PC-9 (cell line): ENCODE measurements at regions not wholly inside any gene's neighbourhood (a gene's known extent, or its start where the extent isn't known, plus 50 kb on each side); places are given as distances from the start of the nearest gene placed in this dataset.

Experiments used
- BruUV-seq: library from RNA; stranded (reverse); fragments of 400-500 nt; replicated peaks from 2 replicates; lab custom pipeline; 2021; lab: Mats Ljungman, UMichigan
- CTCF ChIA-PET: fragments of 300-600 bp; sonication (Branson Sonifier 250); formaldehyde crosslinking; loops from one replicate; lab custom pipeline; 2022; ENCODE audit warnings: antibody characterized with exemption; lab: Charles Lee
- POLR2A ChIA-PET: fragments of 300-600 bp; sonication (Branson Sonifier 250); formaldehyde crosslinking; loops from one replicate; lab custom pipeline; 2022; ENCODE audit warnings: antibody characterized with exemption; ENCODE audit not compliant: unreplicated experiment; lab: Charles Lee
- DNase-seq, 2 experiments: peaks; one replicate each; pipeline versions ENCODE4 v3.0.0 to v3.0.0-alpha.2; 2015 to 2022; ENCODE audit warnings: mixed read lengths in 1 of 2
- H2AFZ ChIP-seq: fragments of 200-600 bp; sonication (generic); 2 replicates; pipeline ENCODE4 v1.8.1; 2017; ENCODE audit warnings: antibody characterized with exemption
- H3F3A ChIP-seq: fragments of 200-600 bp; sonication (generic); 2 replicates; pipeline ENCODE4 v1.8.1; 2017; ENCODE audit warnings: antibody characterized with exemption, mild to moderate bottlenecking, low read depth; ENCODE audit not compliant: insufficient read depth
- H3K27ac ChIP-seq: fragments of 200-600 bp; sonication (generic); 2 replicates; pipeline ENCODE4 v1.6.1; 2016; ENCODE audit warnings: mixed run types
- H3K27me3 ChIP-seq: fragments of 200-600 bp; sonication (generic); 2 replicates; pipeline ENCODE4 v1.6.1; 2016; ENCODE audit warnings: low read depth, mixed run types; ENCODE audit not compliant: insufficient read depth
- H3K36me3 ChIP-seq: fragments of 200-600 bp; sonication (generic); 2 replicates; pipeline ENCODE4 v1.6.1; 2016; ENCODE audit warnings: low read depth, mixed run types
- H3K4me1 ChIP-seq: fragments of 200-600 bp; sonication (generic); replicated peaks from 2 replicates; pipeline ENCODE4 v1.6.1; 2016; ENCODE audit warnings: mixed run types; ENCODE audit not compliant: insufficient read depth
- H3K4me2 ChIP-seq: fragments of 200-600 bp; sonication (generic); 2 replicates; pipeline ENCODE4 v1.6.1; 2017; ENCODE audit warnings: mixed run types
- H3K4me3 ChIP-seq: fragments of 200-600 bp; sonication (generic); 2 replicates; pipeline ENCODE4 v1.6.1; 2016; ENCODE audit warnings: mixed run types
- H3K79me2 ChIP-seq: fragments of 200-600 bp; sonication (generic); 2 replicates; pipeline ENCODE4 v1.6.1; 2017; ENCODE audit warnings: low read depth, mixed run types
- H3K9me2 ChIP-seq: fragments of 200-600 bp; sonication (generic); 2 replicates; pipeline ENCODE4 v1.8.1; 2017; ENCODE audit warnings: mild to moderate bottlenecking; ENCODE audit not compliant: insufficient read depth
- H3K9me3 ChIP-seq: fragments of 200-600 bp; sonication (generic); 2 replicates; pipeline ENCODE4 v1.8.1; 2016; ENCODE audit warnings: low read depth; ENCODE audit not compliant: insufficient read depth
- H4K20me1 ChIP-seq: fragments of 200-600 bp; sonication (generic); 2 replicates; pipeline ENCODE4 v1.8.1; 2017; ENCODE audit not compliant: insufficient read depth
- CTCF ChIP-seq: fragments of 200-600 bp; sonication (generic); conservative IDR thresholded peaks from 2 replicates; pipeline ENCODE4 v1.6.1; 2017; ENCODE audit warnings: mixed run types, antibody characterized with exemption, mild to moderate bottlenecking, moderate library complexity
- EZH2 ChIP-seq: fragments of 200-600 bp; sonication (generic); IDR thresholded peaks from 2 replicates; pipeline ENCODE4 v1.8.0; 2017; ENCODE audit warnings: antibody characterized with exemption, low read depth
- intact Hi-C: fragments of 100-400 bp; cut with micrococcal nuclease; formaldehyde crosslinking; loops from one replicate; pipeline ENCODE4 v1.10.0; 2022; ENCODE audit not compliant: unreplicated experiment

GRCh38 chr16:63744077-63744874 is 1377.6 kb downstream of the CDH11 start:
- H4K20me1 ChIP-seq = no peaks in the 10 kb centered on the region
- no peaks in the 10 kb centered on the region for H3K9me2 ChIP-seq
- no peak overlapping the region for H3K4me2 ChIP-seq
- no peak overlapping the region for H3K4me3 ChIP-seq
- no peak overlapping the region for H2AFZ ChIP-seq
- H3K36me3 ChIP-seq = no peaks in the 10 kb centered on the region
- CTCF ChIA-PET = no interaction called here
- no peaks in the 10 kb centered on the region for H3F3A ChIP-seq
- H3K4me1 ChIP-seq = no peaks in the 10 kb centered on the region
- intact Hi-C loops = no loop called here
- DNase-seq = no peak
- H3K9me3 ChIP-seq = no peaks in the 10 kb centered on the region
- BruUV-seq = no TSS peak
- POLR2A ChIA-PET = no interaction called here
- H3K79me2 ChIP-seq = no peaks in the 10 kb centered on the region
- no peak for TF ChIP-seq CTCF
- TF ChIP-seq EZH2 = no peak
- H3K27me3 ChIP-seq = no peaks in the 10 kb centered on the region
- no peak overlapping the region for H3K27ac ChIP-seq

GRCh38 chr16:63742150-63742549 is 1379.7 kb downstream of the CDH11 start:
- no peak overlapping the region for H3K4me3 ChIP-seq
- no peaks in the 10 kb centered on the region for H3K9me2 ChIP-seq
- H3K27me3 ChIP-seq = no peaks in the 10 kb centered on the region
- CTCF ChIA-PET = no interaction called here
- no peaks in the 10 kb centered on the region for H3K9me3 ChIP-seq
- H3K79me2 ChIP-seq = no peaks in the 10 kb centered on the region
- no peaks in the 10 kb centered on the region for H4K20me1 ChIP-seq
- no peaks in the 10 kb centered on the region for H3K4me1 ChIP-seq
- BruUV-seq = no TSS peak
- no peaks in the 10 kb centered on the region for H3F3A ChIP-seq
- POLR2A ChIA-PET = no interaction called here
- H3K27ac ChIP-seq = no peak overlapping the region
- no peak overlapping the region for H3K4me2 ChIP-seq
- H3K36me3 ChIP-seq = no peaks in the 10 kb centered on the region
- TF ChIP-seq CTCF (no peak), EZH2 (no peak)
- H2AFZ ChIP-seq = no peak overlapping the region
- intact Hi-C loops = no loop called here
- DNase-seq = no peak

- no peaks in the 10 kb centered on the region for H3K36me3 ChIP-seq
- no peaks in the 10 kb centered on the region for H3K27me3 ChIP-seq
- H3K79me2 ChIP-seq = no peaks in the 10 kb centered on the region
- no peaks in the 10 kb centered on the region for H3K4me1 ChIP-seq
- no peak overlapping the region for H3K27ac ChIP-seq
- H4K20me1 ChIP-seq = no peaks in the 10 kb centered on the region
- H3K9me2 ChIP-seq = no peaks in the 10 kb centered on the region
- DNase-seq = no peak
- no peaks in the 10 kb centered on the region for H3F3A ChIP-seq
- POLR2A ChIA-PET = no interaction called here
- intact Hi-C loops = no loop called here
- BruUV-seq = no TSS peak
- TF ChIP-seq CTCF = no peak
- no peak for TF ChIP-seq EZH2
- no peak overlapping the region for H2AFZ ChIP-seq
- no peak overlapping the region for H3K4me3 ChIP-seq
- CTCF ChIA-PET = interaction anchor here (0.6 kb wide), 1 partner anchor 1668 kb away, joined by 4 read pairs; no protein-coding TSS in a partner anchor
- no peak overlapping the region for H3K4me2 ChIP-seq
- H3K9me3 ChIP-seq = no peaks in the 10 kb centered on the region
Observed at GRCh38 chr16:63737633-63738032, 1384.2 kb downstream of the CDH11 start.
